HCEC 1CT (cell line): ENCODE measurements at regions not wholly inside any gene's neighbourhood (a gene's known extent, or its start where the extent isn't known, plus 50 kb on each side); places are given as distances from the start of the nearest gene placed in this dataset.

ENCODE experiments used
- DNase-seq: peaks from one replicate; pipeline ENCODE4 v3.0.0-alpha.2; 2017

- DNase-seq, result no peak
These were observed 53.1 kb upstream of the RUNX3 start for GRCh38 chr1:24983006-24983680.

- no peak for DNase-seq
These were observed 51.5 kb upstream of the RUNX3 start for GRCh38 chr1:24981631-24982005.

- DNase-seq, result no peak
These were observed 51.0 kb upstream of the RUNX3 start for GRCh38 chr1:24980836-24981630.
